GM19238 (cell line): ENCODE measurements at regions not wholly inside any gene's neighbourhood (a gene's known extent, or its start where the extent isn't known, plus 50 kb on each side); places are given as distances from the start of the nearest gene placed in this dataset.

ENCODE experiments used
- DNase-seq: peaks from one replicate; pipeline ENCODE4 v3.0.0; 2011; ENCODE audit warnings: low spot score; ENCODE audit not compliant: insufficient read length

GRCh38 chr2:173588931-173589369 is 234.3 kb downstream of the CDCA7 start:
- no peak for DNase-seq

DNA sequence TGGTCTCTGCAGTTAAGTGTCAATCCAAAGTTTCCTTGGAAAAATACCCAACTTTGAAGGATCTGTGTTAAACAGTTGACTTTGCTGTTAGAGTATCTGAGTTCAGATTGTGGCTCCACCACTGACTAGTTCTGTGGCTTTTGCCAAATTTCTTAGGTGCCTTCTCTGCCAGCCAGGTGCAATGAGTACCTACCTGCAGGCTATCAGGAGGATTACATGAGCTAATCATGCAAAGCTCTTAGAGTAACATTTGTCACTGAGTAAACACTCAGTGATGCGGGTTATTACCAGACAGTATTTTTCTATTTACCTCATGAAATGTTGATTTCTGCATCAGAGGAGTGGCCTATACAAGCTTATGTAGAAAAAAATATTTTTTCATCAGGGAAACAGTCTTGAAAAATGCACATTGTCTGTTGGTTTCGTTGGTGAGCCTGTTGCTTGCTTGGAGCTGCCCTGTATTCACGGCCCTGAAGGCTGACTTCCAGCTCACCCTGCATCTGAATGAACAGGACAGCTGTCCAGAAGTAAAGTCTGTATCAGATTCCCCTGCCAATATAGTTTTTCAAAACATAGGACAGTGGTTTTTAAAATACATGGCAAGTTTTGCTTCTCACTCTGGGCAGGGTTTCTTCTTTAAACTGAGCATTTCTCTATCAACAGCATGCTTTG is 235.1 kb downstream of the CDCA7 start:
- DNase-seq, result no peak

GRCh38 chr2:173590276-173590861 is 235.7 kb downstream of the CDCA7 start:
- DNase-seq, result no peak

GRCh38 chr2:173593109-173593508 is 238.4 kb downstream of the CDCA7 start:
- no peak for DNase-seq

DNA sequence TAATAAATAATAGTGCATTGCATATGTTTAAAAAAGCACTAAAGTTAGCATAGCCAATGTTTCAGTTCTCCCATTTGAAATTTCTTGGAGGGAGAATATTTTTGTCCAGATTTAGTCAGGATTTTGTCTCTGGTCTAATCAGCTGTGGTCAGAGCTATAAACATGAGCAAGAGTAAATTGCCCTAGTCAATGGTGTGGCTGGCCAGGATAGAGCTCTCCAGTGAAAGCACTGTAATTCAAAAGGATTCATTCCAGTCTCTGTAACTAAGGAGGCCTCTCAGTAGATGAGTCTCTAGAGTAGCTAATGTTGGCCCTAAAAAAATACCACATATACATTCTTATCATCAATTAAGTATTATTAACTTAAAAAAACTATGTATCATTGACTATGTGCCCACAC is 241.6 kb downstream of the CDCA7 start:
- DNase-seq, result no peak

DNA sequence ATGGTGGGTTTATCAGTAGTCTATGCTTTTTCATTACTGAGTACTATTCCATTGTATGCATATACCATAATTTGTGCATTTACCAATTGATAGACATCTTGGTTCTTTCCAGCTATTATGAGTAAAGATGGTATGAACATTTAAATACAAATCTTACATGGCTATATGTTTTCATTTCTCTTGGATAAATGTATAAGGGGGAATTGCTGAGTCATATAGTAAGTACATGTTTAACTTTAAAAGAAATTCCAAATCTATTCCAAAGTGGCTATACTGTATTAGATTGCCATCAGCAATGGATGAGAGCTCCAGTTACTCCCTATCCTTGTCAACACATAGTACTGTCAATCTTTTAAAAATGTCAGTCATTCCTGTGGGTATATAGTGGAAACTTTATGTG is 243.9 kb downstream of the CDCA7 start:
- no peak for DNase-seq

DNA sequence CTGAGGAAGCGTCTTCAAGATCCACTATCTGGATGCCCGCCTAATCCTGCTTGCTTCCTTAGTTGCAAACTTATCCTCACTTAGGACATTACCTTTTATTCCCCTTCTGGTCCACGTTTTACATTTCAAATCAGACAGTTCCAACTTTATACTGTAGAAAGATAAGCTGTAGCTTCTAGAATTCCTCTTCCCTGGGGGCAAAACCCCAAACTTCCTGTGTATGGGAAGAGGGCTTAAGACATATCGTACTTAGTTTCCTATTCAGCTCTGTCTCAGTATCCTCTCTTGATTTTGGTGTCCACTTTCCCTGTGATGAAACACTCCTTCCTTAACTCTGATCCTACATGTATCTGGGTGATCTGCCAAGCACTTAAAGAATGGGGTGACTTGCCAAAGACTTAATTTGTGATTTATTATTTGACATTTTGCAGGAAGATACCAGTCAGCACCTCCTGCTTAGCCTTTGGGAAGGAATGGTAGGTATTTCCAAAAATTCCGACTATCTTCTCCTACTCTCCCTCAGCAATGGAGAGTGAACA is 245.2 kb downstream of the CDCA7 start:
- no peak for DNase-seq

- no peak for DNase-seq
These were observed 247.6 kb downstream of the CDCA7 start for GRCh38 chr2:173602153-173602795.

- no peak for DNase-seq
These were observed 251.3 kb downstream of the CDCA7 start for GRCh38 chr2:173605994-173606393.

- DNase-seq, result no peak
These were observed 252.1 kb downstream of the CDCA7 start for GRCh38 chr2:173606619-173607248.

DNA sequence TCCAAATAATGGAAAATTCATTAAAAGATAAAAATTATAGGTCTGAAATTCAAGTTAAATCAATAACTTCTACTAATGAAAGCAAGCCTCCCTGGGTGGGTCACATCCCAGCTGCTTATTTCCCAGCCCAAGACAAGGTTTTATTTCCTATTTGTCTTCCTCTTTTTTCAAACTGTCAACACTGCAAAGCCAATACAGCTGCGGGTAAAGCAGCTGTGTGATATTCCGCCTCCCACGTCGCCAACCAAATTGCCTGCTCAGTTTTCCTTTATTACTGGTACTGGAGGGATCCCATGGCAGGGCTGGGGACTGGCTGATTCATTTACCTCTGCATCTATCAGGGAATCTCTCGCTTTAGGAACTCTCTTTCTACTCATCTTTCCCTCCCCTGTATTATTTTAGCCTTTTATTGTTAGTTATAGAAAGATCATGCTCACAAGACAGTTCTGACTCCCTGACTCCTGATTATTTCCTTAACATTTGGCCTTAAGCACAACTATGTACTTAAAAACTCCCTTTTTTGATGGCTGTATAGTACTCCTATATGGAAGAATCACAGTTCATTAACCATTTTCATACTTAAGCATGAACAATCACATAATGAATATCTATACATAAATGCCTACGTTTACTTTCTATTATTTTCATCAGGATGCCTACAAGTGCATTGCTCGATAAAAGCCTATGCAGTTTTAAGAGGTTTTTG is 253.1 kb downstream of the CDCA7 start:
- DNase-seq, result no peak

- no peak for DNase-seq
These were observed 256.4 kb downstream of the CDCA7 start for GRCh38 chr2:173611121-173611520.

GRCh38 chr2:173612354-173612753 is 257.7 kb downstream of the CDCA7 start:
- no peak for DNase-seq

DNA sequence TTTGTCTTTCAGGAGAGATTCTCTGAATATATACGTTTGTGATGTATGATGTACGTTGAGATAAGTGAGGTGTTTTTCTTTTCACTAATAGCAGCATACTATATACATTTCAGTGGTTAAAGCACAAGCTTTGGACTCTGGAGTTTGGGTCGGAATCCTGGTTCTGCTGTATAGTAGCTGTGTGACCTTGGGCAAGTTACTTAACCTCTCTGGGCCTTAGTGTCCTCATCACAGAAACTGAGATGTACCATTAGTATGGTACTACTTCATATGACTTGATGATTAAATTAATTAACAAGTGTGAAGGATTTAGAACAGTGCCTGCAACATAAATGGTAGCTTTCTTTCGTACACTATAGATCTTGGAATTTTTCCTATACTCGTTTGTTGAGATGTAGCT is 258.7 kb downstream of the CDCA7 start:
- no peak for DNase-seq

GRCh38 chr2:173614265-173614930 is 259.7 kb downstream of the CDCA7 start:
- DNase-seq, result no peak

GRCh38 chr2:173623438-173624319 is 269.0 kb downstream of the CDCA7 start:
- no peak for DNase-seq

DNA sequence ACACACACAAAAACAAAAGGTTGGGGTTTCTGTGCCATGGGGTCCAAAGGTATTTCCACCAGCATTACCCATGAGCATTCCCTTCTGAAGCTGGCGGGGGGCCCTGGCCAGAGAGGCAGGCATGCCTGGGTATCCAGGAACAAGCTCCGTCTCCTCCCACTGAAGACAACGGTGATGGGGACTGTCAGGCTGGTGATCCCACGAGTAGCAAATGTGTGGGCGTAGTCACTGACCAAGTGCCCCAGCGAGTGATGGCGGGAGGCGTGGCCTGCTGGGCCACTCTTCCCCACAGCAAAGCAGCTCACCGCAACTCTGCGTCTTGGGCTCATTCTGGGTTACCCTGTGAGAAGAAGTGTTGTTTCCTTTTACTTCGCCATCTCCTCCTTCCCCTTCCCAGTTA is 270.6 kb downstream of the CDCA7 start:
- DNase-seq, result no peak

DNA sequence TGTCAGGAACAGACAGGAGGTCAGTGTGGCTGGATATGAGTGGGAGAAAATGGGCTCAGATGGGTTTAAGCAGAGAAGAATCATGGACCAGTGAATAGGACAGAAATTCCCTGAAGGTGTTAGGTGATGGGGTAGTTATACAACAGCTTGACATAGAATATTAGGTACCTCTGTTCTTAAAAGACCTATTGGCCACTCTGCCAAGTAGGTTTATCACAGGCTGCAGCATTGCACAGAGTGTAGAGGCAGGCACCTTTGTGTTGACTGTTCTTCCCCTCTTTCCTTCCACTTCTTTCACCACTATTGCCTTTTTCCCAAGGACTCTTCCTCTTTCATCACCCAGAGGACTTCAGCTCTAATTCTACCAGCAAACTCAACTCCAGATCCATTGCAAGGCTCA is 274.4 kb downstream of the CDCA7 start:
- no peak for DNase-seq

GRCh38 chr2:173630425-173631126 is 275.9 kb downstream of the CDCA7 start:
- DNase-seq, result no peak
